B cell (primary cell): ENCODE measurements at regions not wholly inside any gene's neighbourhood (a gene's known extent, or its start where the extent isn't known, plus 50 kb on each side); places are given as distances from the start of the nearest gene placed in this dataset.

Source experiments
- ATAC-seq: fragments of 200-7000 bp; cut with Tn5 transposase; one replicate; pipeline ENCODE4 v1.10.0; 2021; ENCODE audit warnings: low read depth, mild to moderate bottlenecking, moderate number of reproducible peaks, moderate library complexity
- CTCF ChIA-PET: fragments of 350-600 bp; sonication (Branson Sonifier 250); formaldehyde crosslinking; loops from one replicate; lab custom pipeline; 2021; ENCODE audit warnings: antibody characterized with exemption, inconsistent platforms; lab: Charles Lee
- POLR2A ChIA-PET: fragments of 350-600 bp; sonication (Branson Sonifier 250); formaldehyde crosslinking; loops from one replicate; lab custom pipeline; 2021; ENCODE audit warnings: antibody characterized with exemption; lab: Charles Lee
- DNase-seq: peaks from one replicate; pipeline ENCODE4 v3.0.0; 2013
- H2AFZ ChIP-seq: 2 replicates; pipeline ENCODE4 v1.6.1; 2012; ENCODE audit warnings: mild to moderate bottlenecking, low read depth, low read length; ENCODE audit not compliant: insufficient read depth, poor library complexity, severe bottlenecking
- H3K27ac ChIP-seq, 2 donors: 1 replicate in 1 of 2; 2 replicates in 1 of 2; pipeline ENCODE4 v1.5.1; 2012 to 2013; ENCODE audit warnings: low read length in 2 of 2, mild to moderate bottlenecking in 2 of 2, moderate library complexity in 1 of 2
- H3K27me3 ChIP-seq, 4 experiments: fragments of 200-600 bp in 1 of 4; sonication (generic) in 1 of 4; replicated peaks in 1 of 4; 1 replicate in 2 of 4; 2 replicates in 2 of 4; pipeline versions ENCODE4 v1.6.1 to v1.7.0; 2013 to 2016; ENCODE audit warnings: low read length in 3 of 4, mild to moderate bottlenecking in 2 of 4, mixed read lengths in 1 of 4, moderate library complexity in 1 of 4; ENCODE audit not compliant: insufficient read depth in 4 of 4, control insufficient read depth in 3 of 4; ENCODE audit errors: control extremely low read depth in 1 of 4
- H3K36me3 ChIP-seq, 2 experiments: replicated peaks in 1 of 2; 1 replicate in 1 of 2; 2 replicates in 1 of 2; pipeline versions ENCODE4 v1.6.1 to v1.7.1; 2013; ENCODE audit warnings: low read length in 1 of 2; ENCODE audit not compliant: insufficient read depth in 2 of 2, control insufficient read depth in 1 of 2; ENCODE audit errors: control extremely low read depth in 1 of 2, extremely low read depth in 1 of 2
- H3K4me1 ChIP-seq, 2 donors: fragments of 200-600 bp in 1 of 2; sonication (generic) in 1 of 2; 1 replicate in 1 of 2; 2 replicates in 1 of 2; pipeline versions ENCODE4 v1.5.1 to v1.6.1; 2013 to 2017; ENCODE audit warnings: low read length in 2 of 2; ENCODE audit not compliant: control insufficient read depth in 2 of 2, insufficient read depth in 2 of 2
- H3K4me2 ChIP-seq: replicated peaks from 2 replicates; pipeline ENCODE3; 2012; ENCODE audit warnings: mild to moderate bottlenecking, low read depth, low read length; ENCODE audit not compliant: poor library complexity, severe bottlenecking
- H3K4me3 ChIP-seq, 5 experiments: fragments of 200-600 bp in 1 of 5; sonication (generic) in 1 of 5; 1 replicate in 3 of 5; 2 replicates in 2 of 5; pipeline versions ENCODE4 v1.5.1 to v1.7.0; 2011 to 2016; ENCODE audit warnings: low read length in 4 of 5, mild to moderate bottlenecking in 4 of 5, low read depth in 2 of 5, control low read depth in 1 of 5, moderate library complexity in 1 of 5; ENCODE audit not compliant: insufficient read depth in 1 of 5; ENCODE audit errors: control extremely low read depth in 1 of 5, extremely low read depth in 1 of 5
- H3K79me2 ChIP-seq: fragments of 200-600 bp; sonication (generic); one replicate; pipeline ENCODE4 v1.6.0; 2016; ENCODE audit warnings: low read length; ENCODE audit not compliant: control insufficient read depth, insufficient read depth
- H3K9ac ChIP-seq: fragments of 200-600 bp; sonication (generic); 2 replicates; pipeline ENCODE4 v1.6.1; 2017; ENCODE audit warnings: mild to moderate bottlenecking, low read length, moderate library complexity
- H3K9me3 ChIP-seq, 3 donors: one replicate each; pipeline versions ENCODE4 v1.6.1 to v1.7.1; 2013; ENCODE audit warnings: low read length in 2 of 3; ENCODE audit not compliant: control insufficient read depth in 2 of 3, insufficient read depth in 1 of 3; ENCODE audit errors: control extremely low read depth in 1 of 3
- H4K20me1 ChIP-seq: 2 replicates; pipeline ENCODE4 v1.6.0; 2012; ENCODE audit warnings: mild to moderate bottlenecking, low read length; ENCODE audit not compliant: insufficient read depth, control insufficient read depth, poor library complexity, severe bottlenecking
- H3K27ac Mint-ChIP-seq: one replicate; pipeline ENCODE4 v1.8.0; 2021; ENCODE audit warnings: mixed read lengths
- H3K27me3 Mint-ChIP-seq: one replicate; pipeline ENCODE4 v1.8.0; 2021; ENCODE audit warnings: mixed read lengths
- H3K4me1 Mint-ChIP-seq: one replicate; pipeline ENCODE4 v1.8.0; 2021; ENCODE audit warnings: mixed read lengths
- H3K4me3 Mint-ChIP-seq: one replicate; pipeline ENCODE4 v1.8.0; 2021; ENCODE audit warnings: mixed read lengths
- H3K9me3 Mint-ChIP-seq: one replicate; pipeline ENCODE4 v1.8.0; 2022; ENCODE audit warnings: mixed read lengths; ENCODE audit not compliant: insufficient read depth
- EZH2 ChIP-seq: IDR thresholded peaks from 2 replicates; pipeline ENCODE4 v1.6.1; 2012; ENCODE audit warnings: borderline replicate concordance, low read depth, mild to moderate bottlenecking, moderate library complexity, low read length; ENCODE audit not compliant: insufficient read depth, poor library complexity, severe bottlenecking
- WGBS: methylation state at CpG from one replicate; pipeline ENCODE4 v1.1.5; 2013; ENCODE audit warnings: missing lambda C conversion rate; ENCODE audit not compliant: insufficient coverage; 5-methylcytosine and 5-hydroxymethylcytosine counted together
- intact Hi-C: fragments of 100-400 bp; cut with micrococcal nuclease; formaldehyde crosslinking; loops from one replicate; pipeline ENCODE4 v1.10.0; 2022
- TF ChIP-seq, protein P1 (sequence below): fragments of 200-600 bp; IDR thresholded peaks from one replicate; pipeline ENCODE4 v1.8.0; 2022; ENCODE audit warnings: antibody characterized with exemption, mild to moderate bottlenecking

DNA sequence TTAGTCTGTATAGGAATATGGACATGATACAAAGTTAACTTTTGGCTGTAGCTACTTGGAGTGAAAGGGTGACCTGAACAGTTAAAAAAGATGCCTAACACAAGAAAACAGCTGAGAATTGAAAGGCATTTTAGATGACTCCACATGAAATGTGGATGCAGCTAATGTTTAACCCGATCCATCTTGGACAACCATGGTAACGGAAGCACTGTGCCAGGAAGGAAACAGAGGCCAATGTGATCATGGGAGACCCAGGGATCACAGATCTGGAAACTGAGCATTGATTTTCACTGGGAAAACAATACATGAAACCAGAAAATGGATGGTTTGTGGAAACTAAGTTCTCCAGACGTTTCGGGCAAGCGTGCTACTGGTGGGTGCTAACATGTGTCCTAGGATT is 669.1 kb downstream of the GALR1 start:
- no peak for TF ChIP-seq EZH2
- TF ChIP-seq, protein P1, sequence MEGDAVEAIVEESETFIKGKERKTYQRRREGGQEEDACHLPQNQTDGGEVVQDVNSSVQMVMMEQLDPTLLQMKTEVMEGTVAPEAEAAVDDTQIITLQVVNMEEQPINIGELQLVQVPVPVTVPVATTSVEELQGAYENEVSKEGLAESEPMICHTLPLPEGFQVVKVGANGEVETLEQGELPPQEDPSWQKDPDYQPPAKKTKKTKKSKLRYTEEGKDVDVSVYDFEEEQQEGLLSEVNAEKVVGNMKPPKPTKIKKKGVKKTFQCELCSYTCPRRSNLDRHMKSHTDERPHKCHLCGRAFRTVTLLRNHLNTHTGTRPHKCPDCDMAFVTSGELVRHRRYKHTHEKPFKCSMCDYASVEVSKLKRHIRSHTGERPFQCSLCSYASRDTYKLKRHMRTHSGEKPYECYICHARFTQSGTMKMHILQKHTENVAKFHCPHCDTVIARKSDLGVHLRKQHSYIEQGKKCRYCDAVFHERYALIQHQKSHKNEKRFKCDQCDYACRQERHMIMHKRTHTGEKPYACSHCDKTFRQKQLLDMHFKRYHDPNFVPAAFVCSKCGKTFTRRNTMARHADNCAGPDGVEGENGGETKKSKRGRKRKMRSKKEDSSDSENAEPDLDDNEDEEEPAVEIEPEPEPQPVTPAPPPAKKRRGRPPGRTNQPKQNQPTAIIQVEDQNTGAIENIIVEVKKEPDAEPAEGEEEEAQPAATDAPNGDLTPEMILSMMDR = no peak
- H3K36me3 ChIP-seq = no peaks in the 10 kb centered on the region
- no peaks in the 10 kb centered on the region for H3K79me2 ChIP-seq
- intact Hi-C loops = no loop called here
- H3K27me3 Mint-ChIP-seq = no peaks in the 10 kb centered on the region
- no peak overlapping the region for H3K27ac ChIP-seq
- H3K4me1 Mint-ChIP-seq = no peaks in the 10 kb centered on the region
- POLR2A ChIA-PET = no interaction called here
- no peaks in the 10 kb centered on the region for H4K20me1 ChIP-seq
- no peaks in the 10 kb centered on the region for H3K9me3 ChIP-seq
- H2AFZ ChIP-seq = no peak overlapping the region
- no peaks in the 10 kb centered on the region for H3K27me3 ChIP-seq
- CTCF ChIA-PET = no interaction called here
- no peak overlapping the region for H3K4me3 Mint-ChIP-seq
- H3K4me2 ChIP-seq = no peak overlapping the region
- 96% methylated on average over 5 of the region's 5 CpGs for WGBS
- H3K9me3 Mint-ChIP-seq = no peaks in the 10 kb centered on the region
- H3K9ac ChIP-seq = no peak overlapping the region
- no peaks in the 10 kb centered on the region for H3K4me1 ChIP-seq
- H3K27ac Mint-ChIP-seq = no peak overlapping the region
- DNase-seq = no peak
- no peak overlapping the region for H3K4me3 ChIP-seq
- no peak for ATAC-seq

DNA sequence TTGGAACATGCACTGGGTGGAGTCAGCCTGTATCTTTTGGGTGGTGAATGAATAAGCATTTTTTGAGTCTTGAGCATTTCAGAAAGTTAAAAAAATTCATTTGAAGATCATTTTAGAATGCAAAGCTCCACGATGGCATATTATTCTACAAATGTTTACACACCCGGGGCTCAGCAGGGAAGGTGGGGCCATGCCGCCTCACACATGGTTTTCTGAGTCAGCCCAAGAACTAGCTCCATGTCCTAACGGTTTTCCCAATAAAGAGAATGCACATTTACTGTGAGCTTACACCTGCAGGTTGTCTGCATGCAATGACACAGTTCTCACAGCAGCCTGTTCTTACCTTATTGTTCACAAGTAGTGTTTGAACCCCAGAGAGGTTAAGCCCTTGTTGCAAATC is 670.3 kb downstream of the GALR1 start:
- TF ChIP-seq EZH2 = no peak
- TF ChIP-seq, protein P1 = no peak
- ChIA-PET CTCF (no interaction called here), POLR2A (no interaction called here)
- Histone ChIP-seq H3K9ac (no peak overlapping the region), H3K4me3 (no peak overlapping the region), H3K27ac (no peak overlapping the region), H3K4me1 (no peaks in the 10 kb centered on the region), H3K27me3 (no peaks in the 10 kb centered on the region), H3K36me3 (no peaks in the 10 kb centered on the region), H3K9me3 (no peaks in the 10 kb centered on the region), H4K20me1 (no peaks in the 10 kb centered on the region), H3K79me2 (no peaks in the 10 kb centered on the region), H2AFZ (no peak overlapping the region), H3K4me2 (no peak overlapping the region)
- Mint-ChIP-seq H3K27me3 (no peaks in the 10 kb centered on the region), H3K9me3 (no peaks in the 10 kb centered on the region), H3K4me3 (no peak overlapping the region), H3K27ac (no peak overlapping the region), H3K4me1 (no peaks in the 10 kb centered on the region)
- WGBS = 84% methylated on average over 4 of the region's 4 CpGs
- no peak for ATAC-seq
- no peak for DNase-seq
- intact Hi-C loops = no loop called here
